GM12872 (cell line): ENCODE measurements at regions not wholly inside any gene's neighbourhood (a gene's known extent, or its start where the extent isn't known, plus 50 kb on each side); places are given as distances from the start of the nearest gene placed in this dataset.

Experiments
- TF ChIP-seq, protein P1 (sequence below): IDR thresholded peaks from 3 replicates; pipeline ENCODE4 v1.5.1; 2011; ENCODE audit warnings: low read depth, mild to moderate bottlenecking, low read length, moderate library complexity; ENCODE audit not compliant: insufficient read depth

DNA sequence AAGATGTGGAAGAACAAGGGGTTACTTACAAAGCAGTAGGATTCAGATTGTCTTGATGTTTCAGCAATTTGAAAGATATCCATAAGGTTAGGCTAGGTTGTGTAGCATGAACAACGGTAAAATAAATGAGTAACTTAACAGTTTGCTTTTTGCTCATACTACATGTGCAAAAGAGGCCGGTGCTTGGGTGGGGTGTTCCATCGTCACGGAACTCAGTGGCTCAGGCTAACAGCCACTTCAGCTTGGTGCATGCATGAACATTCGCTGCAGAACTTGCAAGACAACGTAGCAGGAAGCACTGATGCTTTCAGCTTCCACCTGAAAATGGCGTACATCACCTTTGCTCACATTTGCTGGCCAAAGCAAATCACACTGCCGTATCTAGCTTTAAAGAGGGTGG is 407.3 kb upstream of the CDH20 start:
- TF ChIP-seq, protein P1, sequence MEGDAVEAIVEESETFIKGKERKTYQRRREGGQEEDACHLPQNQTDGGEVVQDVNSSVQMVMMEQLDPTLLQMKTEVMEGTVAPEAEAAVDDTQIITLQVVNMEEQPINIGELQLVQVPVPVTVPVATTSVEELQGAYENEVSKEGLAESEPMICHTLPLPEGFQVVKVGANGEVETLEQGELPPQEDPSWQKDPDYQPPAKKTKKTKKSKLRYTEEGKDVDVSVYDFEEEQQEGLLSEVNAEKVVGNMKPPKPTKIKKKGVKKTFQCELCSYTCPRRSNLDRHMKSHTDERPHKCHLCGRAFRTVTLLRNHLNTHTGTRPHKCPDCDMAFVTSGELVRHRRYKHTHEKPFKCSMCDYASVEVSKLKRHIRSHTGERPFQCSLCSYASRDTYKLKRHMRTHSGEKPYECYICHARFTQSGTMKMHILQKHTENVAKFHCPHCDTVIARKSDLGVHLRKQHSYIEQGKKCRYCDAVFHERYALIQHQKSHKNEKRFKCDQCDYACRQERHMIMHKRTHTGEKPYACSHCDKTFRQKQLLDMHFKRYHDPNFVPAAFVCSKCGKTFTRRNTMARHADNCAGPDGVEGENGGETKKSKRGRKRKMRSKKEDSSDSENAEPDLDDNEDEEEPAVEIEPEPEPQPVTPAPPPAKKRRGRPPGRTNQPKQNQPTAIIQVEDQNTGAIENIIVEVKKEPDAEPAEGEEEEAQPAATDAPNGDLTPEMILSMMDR: no peak

DNA sequence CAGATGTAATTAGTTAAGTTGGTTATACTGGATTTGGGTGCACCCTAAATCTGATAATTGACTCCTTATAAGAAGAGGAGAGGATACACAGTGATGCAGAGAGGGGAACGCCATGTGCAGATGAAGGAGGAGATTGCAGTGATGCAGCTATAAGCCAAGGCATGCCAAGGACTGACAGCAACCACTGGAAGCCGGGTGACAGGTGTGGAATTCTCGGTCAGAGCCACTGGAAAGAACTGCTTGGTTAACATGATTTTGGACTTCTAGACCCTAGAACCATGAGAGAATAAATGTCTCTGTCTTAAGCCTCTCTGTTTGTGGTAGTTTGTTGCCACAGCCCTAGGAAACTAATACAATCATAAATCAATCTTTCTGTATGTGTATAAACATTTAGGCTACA is 403.3 kb upstream of the CDH20 start:
- TF ChIP-seq, protein P1: no peak

DNA sequence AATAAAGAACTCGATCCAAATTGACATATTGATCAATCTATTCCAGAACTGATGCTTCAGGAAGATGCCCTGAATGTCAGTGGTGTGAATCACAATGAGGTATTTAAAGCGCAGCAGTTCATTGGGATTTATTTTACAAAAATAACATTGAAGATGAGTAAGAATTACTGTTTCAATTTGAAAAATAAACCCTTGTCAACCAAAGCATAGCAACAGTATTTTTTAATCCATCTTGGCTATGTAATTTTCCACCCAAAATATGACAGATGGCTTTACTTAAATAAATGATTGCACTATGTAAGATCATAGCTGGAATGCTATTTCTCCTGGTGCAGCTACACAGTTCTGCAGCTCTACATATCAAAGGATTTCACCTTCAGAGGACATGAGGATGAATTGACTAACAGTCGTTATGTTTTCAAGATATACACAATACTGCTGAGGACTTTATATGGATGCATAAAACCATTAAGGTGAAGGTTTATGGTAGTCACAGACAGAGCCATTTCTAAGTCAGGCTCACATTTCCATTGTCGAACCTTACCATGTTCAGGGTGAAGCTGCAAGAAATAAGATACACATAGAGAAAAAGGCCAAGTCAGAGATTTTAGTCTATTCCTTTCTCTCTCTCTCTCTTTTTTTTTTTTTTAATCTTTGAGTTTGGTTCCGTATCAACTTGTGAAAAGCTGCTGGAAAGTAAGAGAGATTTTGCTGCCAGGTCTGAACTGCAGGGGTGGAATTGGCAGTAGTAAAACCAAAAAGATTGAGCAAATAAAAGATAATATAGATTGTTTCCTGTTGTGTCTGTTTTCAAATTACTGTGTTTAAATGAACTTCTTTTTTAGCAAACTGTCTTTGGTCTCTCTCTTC is 398.0 kb upstream of the CDH20 start:
- TF ChIP-seq, protein P1: no peak

DNA sequence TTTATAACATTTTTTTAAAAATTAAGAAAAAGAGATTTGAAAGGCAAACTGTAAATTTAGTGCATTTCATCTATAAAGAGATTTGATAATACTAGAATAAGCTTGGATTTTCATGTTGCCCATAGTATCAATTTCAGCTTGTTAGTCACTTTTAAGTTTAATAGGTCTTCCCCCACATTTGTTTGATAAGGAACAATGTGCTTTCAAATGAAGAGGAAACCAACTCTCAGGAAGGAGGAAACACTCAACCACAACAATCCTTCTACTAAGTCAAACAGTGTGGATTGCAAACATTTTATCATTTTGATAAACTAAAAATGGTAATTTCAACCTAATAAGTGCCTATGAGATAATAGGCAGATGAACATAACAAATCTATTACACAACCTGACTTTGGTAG is 397.1 kb upstream of the CDH20 start:
- TF ChIP-seq, protein P1: no peak

DNA sequence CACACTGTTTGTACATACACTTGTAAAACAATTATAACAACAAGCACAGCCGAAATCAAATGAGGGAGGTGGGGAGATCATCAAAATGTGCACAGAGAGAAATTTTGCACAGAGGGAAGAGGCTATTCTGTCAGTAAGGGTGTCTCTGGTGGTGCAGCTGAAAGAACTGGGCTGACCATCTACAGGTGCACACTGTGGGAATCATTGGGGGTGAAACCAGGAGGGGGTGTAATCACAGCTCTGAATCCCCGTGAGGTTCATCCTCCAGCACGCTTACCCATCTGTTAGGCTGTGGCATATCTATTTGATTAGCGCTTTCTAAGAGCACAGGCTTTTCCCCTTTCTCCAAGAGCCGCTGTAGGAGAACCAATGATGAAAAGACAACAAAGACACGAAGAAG is 389.9 kb upstream of the CDH20 start:
- TF ChIP-seq, protein P1: no peak

DNA sequence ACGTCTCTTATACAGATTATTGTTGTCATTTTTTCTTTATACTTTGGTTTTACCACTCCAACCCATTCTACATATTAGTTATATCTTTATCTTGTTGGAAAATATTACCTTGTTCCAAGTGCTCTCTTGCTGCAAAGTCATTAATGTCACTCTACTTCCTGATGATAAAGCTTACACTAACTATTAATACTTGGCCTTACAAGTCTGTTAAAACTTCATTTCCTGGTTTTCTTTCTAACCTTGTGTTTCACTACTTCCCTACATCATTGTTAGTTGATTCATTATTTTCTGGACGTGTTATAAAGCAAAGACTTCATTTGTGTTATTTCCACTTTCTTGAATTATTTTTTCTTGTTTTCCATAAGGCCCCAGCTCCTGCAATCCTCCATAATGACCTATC is 382.6 kb upstream of the CDH20 start:
- TF ChIP-seq, protein P1: no peak

DNA sequence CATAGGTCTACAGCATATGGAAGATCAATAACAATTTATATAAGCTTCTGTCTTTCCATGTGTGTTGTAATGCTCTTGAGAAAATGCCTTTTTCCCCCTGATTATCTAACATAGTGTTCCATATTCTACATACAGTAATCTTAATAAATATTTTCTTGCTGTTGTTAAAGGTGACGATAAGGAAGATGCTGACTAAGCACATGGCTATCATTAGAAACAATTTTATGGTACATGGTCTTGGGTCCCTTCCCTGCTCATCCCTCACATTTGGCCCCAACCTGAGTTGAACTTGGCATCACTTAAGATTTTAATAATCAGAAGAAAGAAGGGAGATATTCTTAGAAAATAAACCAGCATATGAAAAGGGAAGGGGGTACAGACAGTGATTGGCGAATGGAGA is 382.1 kb upstream of the CDH20 start:
- TF ChIP-seq, protein P1: no peak
